ENCODE measurements at regions not wholly inside any gene's neighbourhood (a gene's known extent, or its start where the extent isn't known, plus 50 kb on each side); places are given as distances from the start of the nearest gene placed in this dataset.

GRCh38 chr3:82202269-82202668, 440.8 kb upstream of the GBE1 start:
- TF ChIP-seq, protein P1, sequence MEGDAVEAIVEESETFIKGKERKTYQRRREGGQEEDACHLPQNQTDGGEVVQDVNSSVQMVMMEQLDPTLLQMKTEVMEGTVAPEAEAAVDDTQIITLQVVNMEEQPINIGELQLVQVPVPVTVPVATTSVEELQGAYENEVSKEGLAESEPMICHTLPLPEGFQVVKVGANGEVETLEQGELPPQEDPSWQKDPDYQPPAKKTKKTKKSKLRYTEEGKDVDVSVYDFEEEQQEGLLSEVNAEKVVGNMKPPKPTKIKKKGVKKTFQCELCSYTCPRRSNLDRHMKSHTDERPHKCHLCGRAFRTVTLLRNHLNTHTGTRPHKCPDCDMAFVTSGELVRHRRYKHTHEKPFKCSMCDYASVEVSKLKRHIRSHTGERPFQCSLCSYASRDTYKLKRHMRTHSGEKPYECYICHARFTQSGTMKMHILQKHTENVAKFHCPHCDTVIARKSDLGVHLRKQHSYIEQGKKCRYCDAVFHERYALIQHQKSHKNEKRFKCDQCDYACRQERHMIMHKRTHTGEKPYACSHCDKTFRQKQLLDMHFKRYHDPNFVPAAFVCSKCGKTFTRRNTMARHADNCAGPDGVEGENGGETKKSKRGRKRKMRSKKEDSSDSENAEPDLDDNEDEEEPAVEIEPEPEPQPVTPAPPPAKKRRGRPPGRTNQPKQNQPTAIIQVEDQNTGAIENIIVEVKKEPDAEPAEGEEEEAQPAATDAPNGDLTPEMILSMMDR (IDR thresholded peaks at IDR 0.05; ENCODE audit: insufficient read depth, low read length) = no peak
- no peak for TF ChIP-seq REST (IDR thresholded peaks at IDR 0.05; ENCODE audit: insufficient replicate concordance, low read depth)
- no peak for TF ChIP-seq SPI1 (IDR thresholded peaks at IDR 0.05; ENCODE audit: borderline replicate concordance, low read depth)
- TF ChIP-seq GABPA (IDR thresholded peaks at IDR 0.05; ENCODE audit: low read depth) = no peak
- no peak for TF ChIP-seq POLR2AphosphoS5 (IDR thresholded peaks at IDR 0.05; ENCODE audit: low read depth)

Data from HL-60 (cell line).